Gastroesophageal sphincter (tissue), 3 donors: ENCODE measurements at regions not wholly inside any gene's neighbourhood (a gene's known extent, or its start where the extent isn't known, plus 50 kb on each side); places are given as distances from the start of the nearest gene placed in this dataset.

ENCODE experiments used
- EP300 ChIP-seq: sonication (generic); formaldehyde crosslinking; IDR thresholded peaks from one replicate; pipeline ENCODE4 v1.6.1; 2017; ENCODE audit warnings: antibody characterized with exemption, mild to moderate bottlenecking
- POLR2A ChIP-seq, 2 donors: fragments of 450-650 bp; IDR thresholded peaks; one replicate each; pipeline ENCODE4 v1.6.1; 2017; ENCODE audit warnings: antibody characterized with exemption in 2 of 2, mild to moderate bottlenecking in 2 of 2, moderate library complexity in 1 of 2
- POLR2AphosphoS5 ChIP-seq: sonication (generic); formaldehyde crosslinking; IDR thresholded peaks from one replicate; pipeline ENCODE4 v1.6.1; 2017; ENCODE audit warnings: antibody characterized with exemption
- TF ChIP-seq, protein P1 (sequence below), 4 experiments: fragments of 200-600 bp in 2 of 4; fragments of 450-650 bp in 2 of 4; sonication (generic) in 1 of 4; IDR thresholded peaks; one replicate each; pipeline ENCODE4 v1.5.1; 2017 to 2019; ENCODE audit warnings: antibody characterized with exemption in 4 of 4, mild to moderate bottlenecking in 2 of 4, moderate library complexity in 2 of 4

DNA sequence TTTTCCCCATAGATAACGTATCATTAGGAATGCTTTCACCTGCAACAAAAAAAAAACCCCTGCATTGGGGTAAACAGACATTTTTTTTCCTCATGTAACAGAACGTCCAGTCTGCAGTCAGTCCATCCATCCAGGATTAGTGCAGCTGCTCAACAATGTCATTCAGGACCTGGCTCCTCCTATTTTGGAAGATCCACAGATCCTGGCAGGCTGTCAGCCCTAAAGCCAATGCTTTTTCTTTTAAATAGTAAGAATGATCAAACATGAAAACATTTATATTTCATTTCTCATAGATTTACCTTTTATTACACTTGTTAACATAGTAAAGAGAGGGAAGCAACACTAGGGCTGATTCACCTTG is 116.5 kb upstream of the CCDC28A start:
- TF ChIP-seq, protein P1, sequence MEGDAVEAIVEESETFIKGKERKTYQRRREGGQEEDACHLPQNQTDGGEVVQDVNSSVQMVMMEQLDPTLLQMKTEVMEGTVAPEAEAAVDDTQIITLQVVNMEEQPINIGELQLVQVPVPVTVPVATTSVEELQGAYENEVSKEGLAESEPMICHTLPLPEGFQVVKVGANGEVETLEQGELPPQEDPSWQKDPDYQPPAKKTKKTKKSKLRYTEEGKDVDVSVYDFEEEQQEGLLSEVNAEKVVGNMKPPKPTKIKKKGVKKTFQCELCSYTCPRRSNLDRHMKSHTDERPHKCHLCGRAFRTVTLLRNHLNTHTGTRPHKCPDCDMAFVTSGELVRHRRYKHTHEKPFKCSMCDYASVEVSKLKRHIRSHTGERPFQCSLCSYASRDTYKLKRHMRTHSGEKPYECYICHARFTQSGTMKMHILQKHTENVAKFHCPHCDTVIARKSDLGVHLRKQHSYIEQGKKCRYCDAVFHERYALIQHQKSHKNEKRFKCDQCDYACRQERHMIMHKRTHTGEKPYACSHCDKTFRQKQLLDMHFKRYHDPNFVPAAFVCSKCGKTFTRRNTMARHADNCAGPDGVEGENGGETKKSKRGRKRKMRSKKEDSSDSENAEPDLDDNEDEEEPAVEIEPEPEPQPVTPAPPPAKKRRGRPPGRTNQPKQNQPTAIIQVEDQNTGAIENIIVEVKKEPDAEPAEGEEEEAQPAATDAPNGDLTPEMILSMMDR (IDR thresholded peaks at IDR 0.05): no peak
- TF ChIP-seq POLR2AphosphoS5: no peak
- TF ChIP-seq POLR2A (IDR thresholded peaks at IDR 0.05): no peak
- no peak for TF ChIP-seq EP300
